B cell (primary cell): ENCODE measurements at regions not wholly inside any gene's neighbourhood (a gene's known extent, or its start where the extent isn't known, plus 50 kb on each side); places are given as distances from the start of the nearest gene placed in this dataset.

Source experiments
- ATAC-seq: fragments of 200-7000 bp; cut with Tn5 transposase; one replicate; pipeline ENCODE4 v1.10.0; 2021; ENCODE audit warnings: low read depth, mild to moderate bottlenecking, moderate number of reproducible peaks, moderate library complexity
- CTCF ChIA-PET: fragments of 350-600 bp; sonication (Branson Sonifier 250); formaldehyde crosslinking; loops from one replicate; lab custom pipeline; 2021; ENCODE audit warnings: antibody characterized with exemption, inconsistent platforms; lab: Charles Lee
- POLR2A ChIA-PET: fragments of 350-600 bp; sonication (Branson Sonifier 250); formaldehyde crosslinking; loops from one replicate; lab custom pipeline; 2021; ENCODE audit warnings: antibody characterized with exemption; lab: Charles Lee
- DNase-seq: peaks from one replicate; pipeline ENCODE4 v3.0.0; 2013
- H2AFZ ChIP-seq: 2 replicates; pipeline ENCODE4 v1.6.1; 2012; ENCODE audit warnings: mild to moderate bottlenecking, low read depth, low read length; ENCODE audit not compliant: insufficient read depth, poor library complexity, severe bottlenecking
- H3K27ac ChIP-seq, 2 donors: 1 replicate in 1 of 2; 2 replicates in 1 of 2; pipeline ENCODE4 v1.5.1; 2012 to 2013; ENCODE audit warnings: low read length in 2 of 2, mild to moderate bottlenecking in 2 of 2, moderate library complexity in 1 of 2
- H3K27me3 ChIP-seq, 4 experiments: fragments of 200-600 bp in 1 of 4; sonication (generic) in 1 of 4; replicated peaks in 1 of 4; 1 replicate in 2 of 4; 2 replicates in 2 of 4; pipeline versions ENCODE4 v1.6.1 to v1.7.0; 2013 to 2016; ENCODE audit warnings: low read length in 3 of 4, mild to moderate bottlenecking in 2 of 4, mixed read lengths in 1 of 4, moderate library complexity in 1 of 4; ENCODE audit not compliant: insufficient read depth in 4 of 4, control insufficient read depth in 3 of 4; ENCODE audit errors: control extremely low read depth in 1 of 4
- H3K36me3 ChIP-seq, 2 experiments: replicated peaks in 1 of 2; 1 replicate in 1 of 2; 2 replicates in 1 of 2; pipeline versions ENCODE4 v1.6.1 to v1.7.1; 2013; ENCODE audit warnings: low read length in 1 of 2; ENCODE audit not compliant: insufficient read depth in 2 of 2, control insufficient read depth in 1 of 2; ENCODE audit errors: control extremely low read depth in 1 of 2, extremely low read depth in 1 of 2
- H3K4me1 ChIP-seq, 2 donors: fragments of 200-600 bp in 1 of 2; sonication (generic) in 1 of 2; 1 replicate in 1 of 2; 2 replicates in 1 of 2; pipeline versions ENCODE4 v1.5.1 to v1.6.1; 2013 to 2017; ENCODE audit warnings: low read length in 2 of 2; ENCODE audit not compliant: control insufficient read depth in 2 of 2, insufficient read depth in 2 of 2
- H3K4me2 ChIP-seq: replicated peaks from 2 replicates; pipeline ENCODE3; 2012; ENCODE audit warnings: mild to moderate bottlenecking, low read depth, low read length; ENCODE audit not compliant: poor library complexity, severe bottlenecking
- H3K4me3 ChIP-seq, 5 experiments: fragments of 200-600 bp in 1 of 5; sonication (generic) in 1 of 5; 1 replicate in 3 of 5; 2 replicates in 2 of 5; pipeline versions ENCODE4 v1.5.1 to v1.7.0; 2011 to 2016; ENCODE audit warnings: low read length in 4 of 5, mild to moderate bottlenecking in 4 of 5, low read depth in 2 of 5, control low read depth in 1 of 5, moderate library complexity in 1 of 5; ENCODE audit not compliant: insufficient read depth in 1 of 5; ENCODE audit errors: control extremely low read depth in 1 of 5, extremely low read depth in 1 of 5
- H3K79me2 ChIP-seq: fragments of 200-600 bp; sonication (generic); one replicate; pipeline ENCODE4 v1.6.0; 2016; ENCODE audit warnings: low read length; ENCODE audit not compliant: control insufficient read depth, insufficient read depth
- H3K9ac ChIP-seq: fragments of 200-600 bp; sonication (generic); 2 replicates; pipeline ENCODE4 v1.6.1; 2017; ENCODE audit warnings: mild to moderate bottlenecking, low read length, moderate library complexity
- H3K9me3 ChIP-seq, 3 donors: one replicate each; pipeline versions ENCODE4 v1.6.1 to v1.7.1; 2013; ENCODE audit warnings: low read length in 2 of 3; ENCODE audit not compliant: control insufficient read depth in 2 of 3, insufficient read depth in 1 of 3; ENCODE audit errors: control extremely low read depth in 1 of 3
- H4K20me1 ChIP-seq: 2 replicates; pipeline ENCODE4 v1.6.0; 2012; ENCODE audit warnings: mild to moderate bottlenecking, low read length; ENCODE audit not compliant: insufficient read depth, control insufficient read depth, poor library complexity, severe bottlenecking
- H3K27ac Mint-ChIP-seq: one replicate; pipeline ENCODE4 v1.8.0; 2021; ENCODE audit warnings: mixed read lengths
- H3K27me3 Mint-ChIP-seq: one replicate; pipeline ENCODE4 v1.8.0; 2021; ENCODE audit warnings: mixed read lengths
- H3K4me1 Mint-ChIP-seq: one replicate; pipeline ENCODE4 v1.8.0; 2021; ENCODE audit warnings: mixed read lengths
- H3K4me3 Mint-ChIP-seq: one replicate; pipeline ENCODE4 v1.8.0; 2021; ENCODE audit warnings: mixed read lengths
- H3K9me3 Mint-ChIP-seq: one replicate; pipeline ENCODE4 v1.8.0; 2022; ENCODE audit warnings: mixed read lengths; ENCODE audit not compliant: insufficient read depth
- EZH2 ChIP-seq: IDR thresholded peaks from 2 replicates; pipeline ENCODE4 v1.6.1; 2012; ENCODE audit warnings: borderline replicate concordance, low read depth, mild to moderate bottlenecking, moderate library complexity, low read length; ENCODE audit not compliant: insufficient read depth, poor library complexity, severe bottlenecking
- WGBS: methylation state at CpG from one replicate; pipeline ENCODE4 v1.1.5; 2013; ENCODE audit warnings: missing lambda C conversion rate; ENCODE audit not compliant: insufficient coverage; 5-methylcytosine and 5-hydroxymethylcytosine counted together
- intact Hi-C: fragments of 100-400 bp; cut with micrococcal nuclease; formaldehyde crosslinking; loops from one replicate; pipeline ENCODE4 v1.10.0; 2022
- TF ChIP-seq, protein P1 (sequence below): fragments of 200-600 bp; IDR thresholded peaks from one replicate; pipeline ENCODE4 v1.8.0; 2022; ENCODE audit warnings: antibody characterized with exemption, mild to moderate bottlenecking

DNA sequence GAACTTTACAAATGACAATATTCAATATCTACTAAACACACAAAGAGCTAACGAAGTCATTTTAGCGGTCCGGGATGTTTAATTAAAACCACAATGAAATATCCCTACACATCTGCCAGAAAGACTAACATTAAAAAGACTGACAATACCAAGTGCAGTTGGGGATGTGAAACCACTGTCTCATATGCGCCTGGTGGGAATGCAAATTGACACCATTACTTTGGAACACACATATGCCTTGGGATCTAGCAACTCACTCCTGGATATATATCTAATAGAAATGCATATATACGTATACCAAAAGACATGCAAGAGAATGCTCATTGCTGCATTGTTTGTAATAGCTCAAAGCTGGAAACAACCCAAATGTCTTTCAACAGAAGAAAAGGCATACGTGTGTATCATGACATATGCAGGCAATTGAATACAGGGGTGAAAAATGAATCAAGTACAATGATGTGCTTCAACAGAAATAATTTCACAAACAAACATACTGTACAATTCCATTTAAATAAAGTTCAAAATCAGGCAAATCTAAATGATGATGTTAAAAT lies 153.3 kb downstream of the CARTPT start:
- no CpG with 5 or more reads among the region's 6 CpGs for WGBS
- H4K20me1 ChIP-seq: no peaks in the 10 kb centered on the region
- ATAC-seq (no peak), DNase-seq (no peak)
- CTCF ChIA-PET: no interaction called here
- POLR2A ChIA-PET: no interaction called here
- no peaks in the 10 kb centered on the region for H3K27me3 ChIP-seq
- Mint-ChIP-seq H3K27me3 (peaks cover 5% of the 10 kb centered on the region), H3K9me3 (no peaks in the 10 kb centered on the region), H3K27ac (no peak overlapping the region), H3K4me3 (no peak overlapping the region), H3K4me1 (no peaks in the 10 kb centered on the region)
- intact Hi-C loops: no loop called here
- no peak overlapping the region for H3K4me2 ChIP-seq
- H3K36me3 ChIP-seq: no peaks in the 10 kb centered on the region
- no peak overlapping the region for H3K9ac ChIP-seq
- no peaks in the 10 kb centered on the region for H3K9me3 ChIP-seq
- no peak overlapping the region for H2AFZ ChIP-seq
- H3K79me2 ChIP-seq: no peaks in the 10 kb centered on the region
- H3K27ac ChIP-seq: no peak overlapping the region
- H3K4me1 ChIP-seq: no peaks in the 10 kb centered on the region
- no peak overlapping the region for H3K4me3 ChIP-seq
- TF ChIP-seq, protein P1, sequence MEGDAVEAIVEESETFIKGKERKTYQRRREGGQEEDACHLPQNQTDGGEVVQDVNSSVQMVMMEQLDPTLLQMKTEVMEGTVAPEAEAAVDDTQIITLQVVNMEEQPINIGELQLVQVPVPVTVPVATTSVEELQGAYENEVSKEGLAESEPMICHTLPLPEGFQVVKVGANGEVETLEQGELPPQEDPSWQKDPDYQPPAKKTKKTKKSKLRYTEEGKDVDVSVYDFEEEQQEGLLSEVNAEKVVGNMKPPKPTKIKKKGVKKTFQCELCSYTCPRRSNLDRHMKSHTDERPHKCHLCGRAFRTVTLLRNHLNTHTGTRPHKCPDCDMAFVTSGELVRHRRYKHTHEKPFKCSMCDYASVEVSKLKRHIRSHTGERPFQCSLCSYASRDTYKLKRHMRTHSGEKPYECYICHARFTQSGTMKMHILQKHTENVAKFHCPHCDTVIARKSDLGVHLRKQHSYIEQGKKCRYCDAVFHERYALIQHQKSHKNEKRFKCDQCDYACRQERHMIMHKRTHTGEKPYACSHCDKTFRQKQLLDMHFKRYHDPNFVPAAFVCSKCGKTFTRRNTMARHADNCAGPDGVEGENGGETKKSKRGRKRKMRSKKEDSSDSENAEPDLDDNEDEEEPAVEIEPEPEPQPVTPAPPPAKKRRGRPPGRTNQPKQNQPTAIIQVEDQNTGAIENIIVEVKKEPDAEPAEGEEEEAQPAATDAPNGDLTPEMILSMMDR: no peak
- TF ChIP-seq EZH2: no peak

DNA sequence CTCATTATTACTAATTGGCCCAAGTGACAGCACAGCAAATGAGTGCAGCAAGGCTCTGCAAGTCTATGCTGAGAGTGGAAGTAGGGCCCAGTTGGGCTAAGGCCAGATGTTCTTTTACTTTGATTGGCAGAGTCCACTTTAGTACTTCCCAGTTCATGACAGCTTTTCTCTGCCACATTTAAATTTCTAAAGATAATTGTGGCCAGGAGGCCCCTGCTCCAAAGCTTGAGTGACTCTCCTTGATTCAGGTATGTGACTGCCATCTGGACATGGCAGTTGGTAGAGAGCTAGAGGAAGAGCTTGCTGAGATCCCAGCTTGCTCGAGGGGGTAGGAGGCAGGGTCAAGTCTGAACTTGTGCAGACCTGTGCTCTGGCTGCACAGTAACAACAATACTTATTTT lies 154.1 kb downstream of the CARTPT start:
- no CpG with 5 or more reads among the region's 1 CpG for WGBS
- Histone ChIP-seq H3K4me3 (no peak overlapping the region), H3K9me3 (no peaks in the 10 kb centered on the region), H3K27ac (no peak overlapping the region), H3K27me3 (no peaks in the 10 kb centered on the region), H3K36me3 (no peaks in the 10 kb centered on the region), H2AFZ (no peak overlapping the region), H3K4me1 (no peaks in the 10 kb centered on the region), H3K9ac (no peak overlapping the region), H3K4me2 (no peak overlapping the region), H4K20me1 (no peaks in the 10 kb centered on the region), H3K79me2 (no peaks in the 10 kb centered on the region)
- DNase-seq (no peak), ATAC-seq (no peak)
- Mint-ChIP-seq H3K27me3 (peaks cover 6% of the 10 kb centered on the region), H3K4me3 (no peak overlapping the region), H3K4me1 (no peaks in the 10 kb centered on the region), H3K27ac (no peak overlapping the region), H3K9me3 (no peaks in the 10 kb centered on the region)
- TF ChIP-seq EZH2: no peak
- TF ChIP-seq, protein P1: no peak
- ChIA-PET POLR2A (no interaction called here), CTCF (no interaction called here)
- intact Hi-C loops: no loop called here
